WTC11 (cell line): ENCODE measurements at regions not wholly inside any gene's neighbourhood (a gene's known extent, or its start where the extent isn't known, plus 50 kb on each side); places are given as distances from the start of the nearest gene placed in this dataset.

Experiments used
- CBFB ChIP-seq: sonication (generic); formaldehyde crosslinking; IDR thresholded peaks from 2 replicates; pipeline ENCODE4 v1.8.1; 2022; ENCODE audit warnings: mild to moderate bottlenecking, low read depth, missing genetic modification reagents
- CREM ChIP-seq: sonication (generic); formaldehyde crosslinking; IDR thresholded peaks from 2 replicates; pipeline ENCODE4 v1.8.1; 2022; ENCODE audit warnings: mild to moderate bottlenecking, missing genetic modification reagents, moderate library complexity
- CTCF ChIP-seq: fragments of 200-600 bp; IDR thresholded peaks from 2 replicates; pipeline ENCODE4 v1.8.0; 2022; ENCODE audit warnings: antibody characterized with exemption
- NFE2L1 ChIP-seq: sonication (generic); formaldehyde crosslinking; IDR thresholded peaks from 2 replicates; pipeline ENCODE4 v1.8.1; 2023; ENCODE audit warnings: missing genetic modification reagents
- NR2C2 ChIP-seq: sonication (generic); formaldehyde crosslinking; IDR thresholded peaks from 2 replicates; pipeline ENCODE4 v1.8.0; 2022; ENCODE audit warnings: mild to moderate bottlenecking, missing genetic modification reagents
- SP1 ChIP-seq: sonication (generic); formaldehyde crosslinking; conservative IDR thresholded peaks from 2 replicates; pipeline ENCODE4 v1.8.1; 2022; ENCODE audit warnings: missing genetic modification reagents
- TEAD4 ChIP-seq: sonication (generic); formaldehyde crosslinking; IDR thresholded peaks from 2 replicates; pipeline ENCODE4 v1.8.0; 2022; ENCODE audit warnings: mild to moderate bottlenecking, missing genetic modification reagents
- ZBTB43 ChIP-seq: sonication (generic); formaldehyde crosslinking; IDR thresholded peaks from 2 replicates; pipeline ENCODE4 v1.8.1; 2023; ENCODE audit warnings: mild to moderate bottlenecking, missing genetic modification reagents
- ZNF232 ChIP-seq: sonication (generic); formaldehyde crosslinking; IDR thresholded peaks from 2 replicates; pipeline ENCODE4 v1.8.0; 2022; ENCODE audit warnings: mild to moderate bottlenecking, missing genetic modification reagents

GRCh38 chr1:230584660-230585059 is 57.6 kb upstream of the COG2 start:
- no peak for TF ChIP-seq CTCF
- no peak for TF ChIP-seq NFE2L1
- TF ChIP-seq ZBTB43 (CRISPR knock-in tag) = no peak
- no peak for TF ChIP-seq NR2C2 (CRISPR knock-in tag)
- TF ChIP-seq ZNF232 (CRISPR knock-in tag) = no peak
- no peak for TF ChIP-seq CBFB (CRISPR knock-in tag)
- no peak for TF ChIP-seq CREM (CRISPR knock-in tag)
- TF ChIP-seq SP1 = no peak
- TF ChIP-seq TEAD4 = no peak
